Thyroid gland (tissue), 4 donors: ENCODE measurements at regions not wholly inside any gene's neighbourhood (a gene's known extent, or its start where the extent isn't known, plus 50 kb on each side); places are given as distances from the start of the nearest gene placed in this dataset.

Experiments used
- CTCF ChIP-seq, 6 experiments: fragments of 200-600 bp in 3 of 6; fragments of 450-650 bp in 3 of 6; sonication (generic) in 3 of 6; IDR thresholded peaks; one replicate each; pipeline ENCODE4 v1.5.1; 2016 to 2019; ENCODE audit warnings: antibody characterized with exemption in 6 of 6, mild to moderate bottlenecking in 2 of 6, inconsistent platforms in 1 of 6, moderate library complexity in 1 of 6
- POLR2A ChIP-seq, 2 donors: fragments of 450-650 bp; IDR thresholded peaks; one replicate each; pipeline ENCODE4 v1.6.1; 2017; ENCODE audit warnings: antibody characterized with exemption in 2 of 2, mild to moderate bottlenecking in 2 of 2, moderate library complexity in 1 of 2

- TF ChIP-seq POLR2A (IDR thresholded peaks at IDR 0.05) (no peak), CTCF (IDR thresholded peaks at IDR 0.05) (no peak)
These were observed 149.1 kb downstream of the FBXO8 start for GRCh38 chr4:174134361-174134760.
